Breast epithelium (tissue), 4 donors: ENCODE measurements at regions not wholly inside any gene's neighbourhood (a gene's known extent, or its start where the extent isn't known, plus 50 kb on each side); places are given as distances from the start of the nearest gene placed in this dataset.

Source experiments
- DNase-seq, 2 donors: peaks; one replicate each; pipeline ENCODE4 v3.0.0-alpha.2; 2019; ENCODE audit warnings: low spot score in 2 of 2
- H3K27ac ChIP-seq, 2 donors: fragments of 200-600 bp; sonication (generic) in 1 of 2; one replicate each; pipeline ENCODE4 v1.5.1; 2016 to 2019; ENCODE audit warnings: mild to moderate bottlenecking in 1 of 2
- H3K27me3 ChIP-seq, 2 donors: fragments of 200-600 bp; sonication (generic) in 1 of 2; one replicate each; pipeline versions ENCODE4 v1.5.1 to v1.6.0; 2017 to 2019; ENCODE audit warnings: control low read depth in 1 of 2, mild to moderate bottlenecking in 1 of 2
- H3K36me3 ChIP-seq: fragments of 200-600 bp; one replicate; pipeline ENCODE4 v1.5.1; 2019
- H3K4me1 ChIP-seq, 2 donors: fragments of 200-600 bp; sonication (generic); one replicate each; pipeline ENCODE4 v1.5.1; 2016 to 2019; ENCODE audit warnings: control low read depth in 1 of 2
- H3K4me3 ChIP-seq, 3 donors: fragments of 200-600 bp; sonication (generic); 1 replicate in 2 of 3; 2 replicates in 1 of 3; pipeline ENCODE4 v1.5.1; 2016 to 2019; ENCODE audit warnings: mild to moderate bottlenecking in 3 of 3, moderate library complexity in 2 of 3
- H3K9me3 ChIP-seq, 2 donors: fragments of 200-600 bp; sonication (generic) in 1 of 2; one replicate each; pipeline ENCODE4 v1.5.1; 2016 to 2019; ENCODE audit warnings: control low read depth in 1 of 2
- CTCF ChIP-seq, 3 donors: fragments of 450-650 bp; IDR thresholded peaks; one replicate each; pipeline ENCODE4 v1.5.1; 2016 to 2017; ENCODE audit warnings: antibody characterized with exemption in 3 of 3, mild to moderate bottlenecking in 3 of 3, moderate library complexity in 3 of 3
- POLR2A ChIP-seq: fragments of 450-650 bp; IDR thresholded peaks from one replicate; pipeline ENCODE4 v1.6.1; 2016; ENCODE audit warnings: antibody characterized with exemption, mild to moderate bottlenecking, moderate library complexity
- POLR2AphosphoS5 ChIP-seq, 3 donors: sonication (generic); formaldehyde crosslinking; IDR thresholded peaks; one replicate each; pipeline ENCODE4 v1.6.1; 2017; ENCODE audit warnings: antibody characterized with exemption in 3 of 3
- intact Hi-C: fragments of 100-400 bp; cut with DNase I; formaldehyde crosslinking; loops from one replicate; pipeline ENCODE4 v1.15.1; 2023; ENCODE audit warnings: low total_unique reads

GRCh38 chr4:19772581-19772980 lies 479.1 kb upstream of the SLIT2 start:
- intact Hi-C loops = no loop called here
- no peak overlapping the region for H3K27ac ChIP-seq
- no peak overlapping the region for H3K4me3 ChIP-seq
- H3K27me3 ChIP-seq = no peaks in the 10 kb centered on the region
- H3K36me3 ChIP-seq = no peaks in the 10 kb centered on the region
- no peak for DNase-seq
- no peaks in the 10 kb centered on the region for H3K4me1 ChIP-seq
- no peak for TF ChIP-seq POLR2A
- TF ChIP-seq CTCF (IDR thresholded peaks at IDR 0.05) = no peak
- H3K9me3 ChIP-seq = no peaks in the 10 kb centered on the region

- H3K4me3 ChIP-seq = no peak overlapping the region
- H3K27me3 ChIP-seq = no peaks in the 10 kb centered on the region
- H3K9me3 ChIP-seq = no peaks in the 10 kb centered on the region
- DNase-seq = no peak
- no peaks in the 10 kb centered on the region for H3K36me3 ChIP-seq
- TF ChIP-seq POLR2AphosphoS5 (IDR thresholded peaks at IDR 0.05) = no peak
- TF ChIP-seq CTCF (IDR thresholded peaks at IDR 0.05) = no peak
- TF ChIP-seq POLR2A = no peak
- no peak overlapping the region for H3K27ac ChIP-seq
- intact Hi-C loops = no loop called here
- no peaks in the 10 kb centered on the region for H3K4me1 ChIP-seq
Measured at GRCh38 chr4:19756661-19757060, 495.0 kb upstream of the SLIT2 start.

GRCh38 chr4:19752599-19752998 lies 499.1 kb upstream of the SLIT2 start:
- TF ChIP-seq CTCF (IDR thresholded peaks at IDR 0.05) (no peak), POLR2A (no peak), POLR2AphosphoS5 (IDR thresholded peaks at IDR 0.05) (no peak)
- Histone ChIP-seq H3K4me1 (no peaks in the 10 kb centered on the region), H3K9me3 (no peaks in the 10 kb centered on the region), H3K36me3 (no peaks in the 10 kb centered on the region), H3K27ac (no peak overlapping the region), H3K4me3 (no peak overlapping the region), H3K27me3 (no peaks in the 10 kb centered on the region)
- DNase-seq = no peak
- intact Hi-C loops = no loop called here

- no peaks in the 10 kb centered on the region for H3K4me1 ChIP-seq
- H3K27me3 ChIP-seq = no peaks in the 10 kb centered on the region
- no peaks in the 10 kb centered on the region for H3K9me3 ChIP-seq
- peak overlapping the region in 1 of 2 donors; percentile 57 for H3K27ac ChIP-seq
- H3K36me3 ChIP-seq = no peaks in the 10 kb centered on the region
- no peak for TF ChIP-seq CTCF (IDR thresholded peaks at IDR 0.05)
- TF ChIP-seq POLR2AphosphoS5 (IDR thresholded peaks at IDR 0.05) = peak in 2 of 3 donors; percentile 14 to 54
- intact Hi-C loops = no loop called here
- H3K4me3 ChIP-seq = no peak overlapping the region
- DNase-seq = peak in 1 of 2 donors; percentile 20
Measured at GRCh38 chr4:19748519-19749479, 502.9 kb upstream of the SLIT2 start.

- no peaks in the 10 kb centered on the region for H3K4me1 ChIP-seq
- DNase-seq = no peak
- TF ChIP-seq POLR2A (no peak), CTCF (IDR thresholded peaks at IDR 0.05) (no peak), POLR2AphosphoS5 (IDR thresholded peaks at IDR 0.05) (no peak)
- no peak overlapping the region for H3K4me3 ChIP-seq
- H3K36me3 ChIP-seq = no peaks in the 10 kb centered on the region
- no peaks in the 10 kb centered on the region for H3K9me3 ChIP-seq
- intact Hi-C loops = no loop called here
- no peak overlapping the region for H3K27ac ChIP-seq
- no peaks in the 10 kb centered on the region for H3K27me3 ChIP-seq
Measured at GRCh38 chr4:19746377-19746776, 505.3 kb upstream of the SLIT2 start.
